Endothelial cell of umbilical vein (primary cell): ENCODE measurements at regions not wholly inside any gene's neighbourhood (a gene's known extent, or its start where the extent isn't known, plus 50 kb on each side); places are given as distances from the start of the nearest gene placed in this dataset.

Source experiments
- BruUV-seq: library from RNA; stranded (reverse); fragments of 400-500 nt; replicated peaks from 2 replicates; lab custom pipeline; 2021; lab: Mats Ljungman, UMichigan
- CTCF ChIA-PET: fragments of 300-600, 350-600 bp; sonication (Branson Sonifier 250); formaldehyde crosslinking; loops from one replicate; lab custom pipeline; 2021; ENCODE audit warnings: antibody characterized with exemption, inconsistent platforms; lab: Charles Lee
- POLR2A ChIA-PET: fragments of 300-600, 350-600 bp; sonication (Branson Sonifier 250); formaldehyde crosslinking; loops from one replicate; lab custom pipeline; 2021; ENCODE audit warnings: antibody characterized with exemption, inconsistent platforms; lab: Charles Lee
- DNase-seq: peaks from one replicate; pipeline ENCODE4 v3.0.0-alpha.2; 2011; ENCODE audit warnings: low read depth, low spot score
- FAIRE-seq: peaks from 2 replicates; lab custom pipeline; 2011; peaks lifted over from hg19 to GRCh38; lab: Jason Lieb, UNC
- H2AFZ ChIP-seq: 2 replicates; pipeline ENCODE4 v1.6.0; 2012; ENCODE audit warnings: low read depth, low read length, control low read depth, inconsistent platforms
- H3K27ac ChIP-seq: 2 replicates; pipeline ENCODE4 v1.5.1; 2011; ENCODE audit warnings: low read depth, mild to moderate bottlenecking, control low read depth, low read length, moderate library complexity; ENCODE audit not compliant: insufficient read depth
- H3K27me3 ChIP-seq, 2 experiments: 2 replicates each; pipeline versions ENCODE4 v1.6.0 to v1.6.1; 2011; ENCODE audit warnings: low read length in 2 of 2, mixed read lengths in 1 of 2; ENCODE audit not compliant: control insufficient read depth in 2 of 2, insufficient read depth in 2 of 2
- H3K36me3 ChIP-seq, 2 experiments: 2 replicates in 1 of 2; 3 replicates in 1 of 2; pipeline ENCODE4 v1.5.1; 2011; ENCODE audit warnings: low read length in 2 of 2, mild to moderate bottlenecking in 1 of 2, moderate library complexity in 1 of 2; ENCODE audit not compliant: control insufficient read depth in 2 of 2, insufficient read depth in 2 of 2; ENCODE audit errors: extremely low read depth in 1 of 2
- H3K4me1 ChIP-seq: 3 replicates; pipeline ENCODE4 v1.5.1; 2011; ENCODE audit warnings: mild to moderate bottlenecking, low read length; ENCODE audit not compliant: control insufficient read depth, insufficient read depth; ENCODE audit errors: extremely low read depth
- H3K4me2 ChIP-seq: 2 replicates; pipeline ENCODE4 v1.6.1; 2011; ENCODE audit warnings: low read length, control low read depth, mixed read lengths; ENCODE audit not compliant: insufficient read depth
- H3K4me3 ChIP-seq, 3 experiments: fragments of 200-600 bp in 1 of 3; sonication (generic), shearing (Covaris generic) in 1 of 3; replicated peaks in 1 of 3; 2 replicates each; pipeline ENCODE4 v1.5.1; 2011 to 2016; ENCODE audit warnings: control low read depth in 3 of 3, low read length in 3 of 3, mild to moderate bottlenecking in 2 of 3, inconsistent platforms in 1 of 3, low read depth in 1 of 3, moderate library complexity in 1 of 3; ENCODE audit not compliant: insufficient read depth in 1 of 3
- H3K79me2 ChIP-seq: 2 replicates; pipeline ENCODE4 v1.6.0; 2012; ENCODE audit warnings: low read length, inconsistent platforms; ENCODE audit not compliant: control insufficient read depth, insufficient read depth
- H3K9ac ChIP-seq: replicated peaks from 2 replicates; pipeline ENCODE3; 2011; ENCODE audit warnings: low read length, control low read depth; ENCODE audit not compliant: insufficient read depth; ENCODE audit errors: extremely low read depth
- H3K9me1 ChIP-seq: replicated peaks from 3 replicates; pipeline ENCODE4 v1.6.0; 2011; ENCODE audit warnings: mild to moderate bottlenecking, low read length; ENCODE audit not compliant: control insufficient read depth, insufficient read depth; ENCODE audit errors: extremely low read depth
- H3K9me3 ChIP-seq: replicated peaks from 2 replicates; pipeline ENCODE4 v1.5.1; 2012; ENCODE audit warnings: low read length, inconsistent platforms; ENCODE audit not compliant: control insufficient read depth, insufficient read depth
- H4K20me1 ChIP-seq: replicated peaks from 2 replicates; pipeline ENCODE3; 2011; ENCODE audit warnings: mild to moderate bottlenecking, low read length; ENCODE audit not compliant: control insufficient read depth, insufficient read depth; ENCODE audit errors: extremely low read depth
- EZH2 ChIP-seq: IDR thresholded peaks from 2 replicates; pipeline ENCODE4 v1.6.1; 2012; ENCODE audit warnings: borderline replicate concordance, low read depth, mild to moderate bottlenecking, moderate library complexity, low read length, inconsistent platforms; ENCODE audit not compliant: severe bottlenecking
- FOS ChIP-seq: IDR thresholded peaks from 2 replicates; pipeline ENCODE4 v1.6.1; 2011; ENCODE audit warnings: mild to moderate bottlenecking, low read length, moderate library complexity, borderline replicate concordance; ENCODE audit not compliant: insufficient read depth
- JUN ChIP-seq: IDR thresholded peaks from 2 replicates; pipeline ENCODE4 v1.6.1; 2011; ENCODE audit warnings: borderline replicate concordance, low read depth; ENCODE audit not compliant: insufficient read length, insufficient read depth
- MYC ChIP-seq: IDR thresholded peaks from one replicate; pipeline ENCODE4 v1.6.1; 2011; ENCODE audit warnings: mild to moderate bottlenecking, low read depth, low read length
- POLR2A ChIP-seq: IDR thresholded peaks from 2 replicates; pipeline ENCODE4 v1.6.1; 2012; ENCODE audit warnings: low read depth, mild to moderate bottlenecking, control low read depth, low read length
- POLR2AphosphoS5 ChIP-seq: IDR thresholded peaks from 2 replicates; pipeline ENCODE4 v1.6.1; 2012; ENCODE audit warnings: low read depth, mild to moderate bottlenecking, control low read depth, low read length, moderate library complexity; ENCODE audit not compliant: insufficient read depth
- dilution Hi-C: fragments of 300-500 bp; cut with MboI; formaldehyde crosslinking; loops from one replicate; pipeline ENCODE4 v1.15.0; 2019; ENCODE audit warnings: low sequenced_read_pairs; ENCODE audit not compliant: extremely low pct_ligation_motif_present
- intact Hi-C: fragments of 100-400 bp; cut with micrococcal nuclease; formaldehyde crosslinking; loops from one replicate; pipeline ENCODE4 v1.10.0; 2022
- TF ChIP-seq, protein P1 (sequence below), 2 donors: IDR thresholded peaks; 1 replicate in 1 of 2; 2 replicates in 1 of 2; pipeline ENCODE4 v1.5.1; 2011; ENCODE audit warnings: low read length in 2 of 2, mild to moderate bottlenecking in 2 of 2, moderate library complexity in 2 of 2, control low read depth in 1 of 2, inconsistent platforms in 1 of 2, low read depth in 1 of 2; ENCODE audit not compliant: insufficient read depth in 1 of 2; ENCODE audit errors: extremely low read depth in 1 of 2
- TF ChIP-seq, protein P2 (sequence below): IDR thresholded peaks from 2 replicates; pipeline ENCODE4 v1.6.1; 2011; ENCODE audit not compliant: insufficient read depth, insufficient read length

DNA sequence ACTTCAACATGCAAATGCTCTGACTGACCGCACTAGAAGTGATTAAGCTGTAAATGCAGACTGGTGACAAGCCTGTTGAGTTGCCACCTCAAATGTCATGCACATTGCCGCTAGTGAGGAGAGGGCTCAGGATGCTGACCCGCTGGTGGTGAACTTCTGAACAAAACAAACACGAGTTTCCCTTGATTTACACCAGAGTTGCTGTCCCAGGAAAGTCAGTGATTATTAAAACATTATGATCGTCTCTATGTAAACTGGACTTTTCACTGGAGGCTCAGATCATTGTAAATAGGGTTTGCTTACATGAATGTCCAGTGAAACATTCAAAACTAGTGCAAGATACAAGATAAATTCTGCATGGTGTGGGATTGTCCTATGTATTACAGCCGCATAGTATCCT lies 420.1 kb downstream of the PREX1 start:
- no peaks in the 10 kb centered on the region for H3K36me3 ChIP-seq
- intact Hi-C loops = no loop called here
- no peak overlapping the region for H2AFZ ChIP-seq
- H3K27me3 ChIP-seq = peaks cover 1 to 5% of the 10 kb centered on the region in 2 experiments
- H3K4me2 ChIP-seq = no peak overlapping the region
- H3K9me1 ChIP-seq = no peaks in the 10 kb centered on the region
- no peaks in the 10 kb centered on the region for H3K4me1 ChIP-seq
- dilution Hi-C loops = no loop called here
- H3K79me2 ChIP-seq = no peaks in the 10 kb centered on the region
- no peak overlapping the region for H3K9ac ChIP-seq
- TF ChIP-seq, protein P1, sequence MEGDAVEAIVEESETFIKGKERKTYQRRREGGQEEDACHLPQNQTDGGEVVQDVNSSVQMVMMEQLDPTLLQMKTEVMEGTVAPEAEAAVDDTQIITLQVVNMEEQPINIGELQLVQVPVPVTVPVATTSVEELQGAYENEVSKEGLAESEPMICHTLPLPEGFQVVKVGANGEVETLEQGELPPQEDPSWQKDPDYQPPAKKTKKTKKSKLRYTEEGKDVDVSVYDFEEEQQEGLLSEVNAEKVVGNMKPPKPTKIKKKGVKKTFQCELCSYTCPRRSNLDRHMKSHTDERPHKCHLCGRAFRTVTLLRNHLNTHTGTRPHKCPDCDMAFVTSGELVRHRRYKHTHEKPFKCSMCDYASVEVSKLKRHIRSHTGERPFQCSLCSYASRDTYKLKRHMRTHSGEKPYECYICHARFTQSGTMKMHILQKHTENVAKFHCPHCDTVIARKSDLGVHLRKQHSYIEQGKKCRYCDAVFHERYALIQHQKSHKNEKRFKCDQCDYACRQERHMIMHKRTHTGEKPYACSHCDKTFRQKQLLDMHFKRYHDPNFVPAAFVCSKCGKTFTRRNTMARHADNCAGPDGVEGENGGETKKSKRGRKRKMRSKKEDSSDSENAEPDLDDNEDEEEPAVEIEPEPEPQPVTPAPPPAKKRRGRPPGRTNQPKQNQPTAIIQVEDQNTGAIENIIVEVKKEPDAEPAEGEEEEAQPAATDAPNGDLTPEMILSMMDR (IDR thresholded peaks at IDR 0.05; ENCODE audit: extremely low read depth in 1 of 2, insufficient read depth in 1 of 2, low read depth in 1 of 2, low read length in 2 of 2) = no peak
- no peak for TF ChIP-seq JUN
- TF ChIP-seq MYC = no peak
- TF ChIP-seq, protein P2, sequence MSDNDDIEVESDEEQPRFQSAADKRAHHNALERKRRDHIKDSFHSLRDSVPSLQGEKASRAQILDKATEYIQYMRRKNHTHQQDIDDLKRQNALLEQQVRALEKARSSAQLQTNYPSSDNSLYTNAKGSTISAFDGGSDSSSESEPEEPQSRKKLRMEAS = no peak
- TF ChIP-seq POLR2AphosphoS5 = no peak
- TF ChIP-seq POLR2A = no peak
- TF ChIP-seq EZH2 = no peak
- no peak for TF ChIP-seq FOS
- no peaks in the 10 kb centered on the region for H3K9me3 ChIP-seq
- CTCF ChIA-PET = no interaction called here
- H4K20me1 ChIP-seq = no peaks in the 10 kb centered on the region
- FAIRE-seq = no peak
- no peak for DNase-seq
- POLR2A ChIA-PET = no interaction called here
- H3K27ac ChIP-seq = no peak overlapping the region
- H3K4me3 ChIP-seq = no peak overlapping the region
- BruUV-seq = no TSS peak
